ENCODE measurements at regions not wholly inside any gene's neighbourhood (a gene's known extent, or its start where the extent isn't known, plus 50 kb on each side); places are given as distances from the start of the nearest gene placed in this dataset.

DNA sequence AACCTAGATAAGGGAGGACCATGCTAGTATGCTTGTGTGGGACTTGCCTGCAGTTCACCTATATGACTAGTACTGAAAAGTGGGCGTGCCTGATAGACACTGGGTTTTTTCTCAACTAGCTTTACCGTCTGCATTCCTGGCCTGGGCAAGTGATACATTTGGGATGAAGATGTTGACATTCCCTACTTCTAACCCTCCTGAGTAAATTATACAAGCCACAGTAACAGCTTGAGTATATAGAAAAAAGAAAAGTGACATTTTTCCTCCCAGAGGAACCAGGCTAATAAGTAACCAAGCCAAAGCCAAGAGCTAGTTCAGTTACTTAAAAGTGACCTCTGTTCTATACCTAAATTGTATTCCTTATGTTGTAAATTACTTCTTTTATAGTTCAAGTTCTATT, 153.8 kb upstream of the CYLC2 start:
- TF ChIP-seq, protein P1, sequence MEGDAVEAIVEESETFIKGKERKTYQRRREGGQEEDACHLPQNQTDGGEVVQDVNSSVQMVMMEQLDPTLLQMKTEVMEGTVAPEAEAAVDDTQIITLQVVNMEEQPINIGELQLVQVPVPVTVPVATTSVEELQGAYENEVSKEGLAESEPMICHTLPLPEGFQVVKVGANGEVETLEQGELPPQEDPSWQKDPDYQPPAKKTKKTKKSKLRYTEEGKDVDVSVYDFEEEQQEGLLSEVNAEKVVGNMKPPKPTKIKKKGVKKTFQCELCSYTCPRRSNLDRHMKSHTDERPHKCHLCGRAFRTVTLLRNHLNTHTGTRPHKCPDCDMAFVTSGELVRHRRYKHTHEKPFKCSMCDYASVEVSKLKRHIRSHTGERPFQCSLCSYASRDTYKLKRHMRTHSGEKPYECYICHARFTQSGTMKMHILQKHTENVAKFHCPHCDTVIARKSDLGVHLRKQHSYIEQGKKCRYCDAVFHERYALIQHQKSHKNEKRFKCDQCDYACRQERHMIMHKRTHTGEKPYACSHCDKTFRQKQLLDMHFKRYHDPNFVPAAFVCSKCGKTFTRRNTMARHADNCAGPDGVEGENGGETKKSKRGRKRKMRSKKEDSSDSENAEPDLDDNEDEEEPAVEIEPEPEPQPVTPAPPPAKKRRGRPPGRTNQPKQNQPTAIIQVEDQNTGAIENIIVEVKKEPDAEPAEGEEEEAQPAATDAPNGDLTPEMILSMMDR (IDR thresholded peaks at IDR 0.05; ENCODE audit: insufficient read depth, low read length, poor library complexity, severe bottlenecking) = no peak
- Histone ChIP-seq H3K36me3 (ENCODE audit: control insufficient read depth, insufficient read depth, low read length) (no peaks in the 10 kb centered on the region), H3K27me3 (replicated peaks; ENCODE audit: control insufficient read depth, insufficient read depth, low read length) (no peaks in the 10 kb centered on the region), H3K4me3 (replicated peaks; ENCODE audit: low read depth, low read length) (no peak overlapping the region)
- no peak for DNase-seq (ENCODE audit: extremely low read depth, insufficient read length)

DNA sequence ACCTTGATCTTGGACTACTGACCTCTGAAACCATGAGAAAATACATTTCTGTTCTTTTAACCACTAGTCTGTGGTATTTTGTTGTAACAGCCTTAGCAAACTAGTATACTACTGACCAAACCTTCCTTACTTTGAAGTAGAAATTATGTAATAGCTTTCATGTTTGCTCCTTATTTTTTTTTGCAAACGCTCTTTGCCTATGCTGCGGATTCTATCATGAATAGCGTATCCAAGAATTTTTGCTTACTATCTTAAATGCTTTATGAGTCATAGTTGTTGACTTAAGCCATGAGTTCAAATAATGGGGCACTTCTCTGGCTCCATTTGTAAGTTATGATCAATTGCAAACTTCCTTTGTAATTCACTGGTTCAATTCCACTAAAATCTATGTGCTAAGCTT, 154.8 kb upstream of the CYLC2 start:
- Histone ChIP-seq H3K4me3 (replicated peaks; ENCODE audit: low read depth, low read length) (no peak overlapping the region), H3K27me3 (replicated peaks; ENCODE audit: control insufficient read depth, insufficient read depth, low read length) (no peaks in the 10 kb centered on the region)

DNA sequence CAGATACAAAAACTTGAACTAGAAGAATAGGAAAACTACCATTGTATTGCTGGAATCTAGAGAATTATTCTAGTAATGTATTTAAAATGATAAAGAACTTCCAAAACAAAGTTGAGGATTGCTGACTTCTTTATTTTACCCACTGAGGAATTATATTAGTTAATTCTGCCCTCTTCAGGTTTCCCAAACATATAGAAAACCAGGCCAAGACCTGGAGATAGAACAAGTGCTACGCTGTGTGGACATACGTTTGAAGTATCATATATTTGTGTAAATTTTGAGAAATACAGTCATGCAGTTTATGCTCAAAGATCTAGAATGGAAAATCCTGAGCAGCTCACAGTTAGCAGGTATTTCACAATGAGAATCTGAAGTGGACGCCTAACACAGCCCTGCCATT, 162.3 kb upstream of the CYLC2 start:
- no peak for DNase-seq (ENCODE audit: extremely low read depth, insufficient read length)
- TF ChIP-seq, protein P1 (IDR thresholded peaks at IDR 0.05; ENCODE audit: insufficient read depth, low read length, poor library complexity, severe bottlenecking) = no peak
- H3K4me3 ChIP-seq (replicated peaks; ENCODE audit: low read depth, low read length) = no peak overlapping the region
- H3K36me3 ChIP-seq (ENCODE audit: control insufficient read depth, insufficient read depth, low read length) = no peaks in the 10 kb centered on the region
- no peaks in the 10 kb centered on the region for H3K27me3 ChIP-seq (replicated peaks; ENCODE audit: control insufficient read depth, insufficient read depth, low read length)

More for the DNA sequence above, 154.8 kb upstream of the CYLC2 start:
- TF ChIP-seq, protein P1 (IDR thresholded peaks at IDR 0.05; ENCODE audit: insufficient read depth, low read length, poor library complexity, severe bottlenecking) = no peak
- DNase-seq (ENCODE audit: extremely low read depth, insufficient read length) = no peak
- H3K36me3 ChIP-seq (ENCODE audit: control insufficient read depth, insufficient read depth, low read length) = no peaks in the 10 kb centered on the region

DNA sequence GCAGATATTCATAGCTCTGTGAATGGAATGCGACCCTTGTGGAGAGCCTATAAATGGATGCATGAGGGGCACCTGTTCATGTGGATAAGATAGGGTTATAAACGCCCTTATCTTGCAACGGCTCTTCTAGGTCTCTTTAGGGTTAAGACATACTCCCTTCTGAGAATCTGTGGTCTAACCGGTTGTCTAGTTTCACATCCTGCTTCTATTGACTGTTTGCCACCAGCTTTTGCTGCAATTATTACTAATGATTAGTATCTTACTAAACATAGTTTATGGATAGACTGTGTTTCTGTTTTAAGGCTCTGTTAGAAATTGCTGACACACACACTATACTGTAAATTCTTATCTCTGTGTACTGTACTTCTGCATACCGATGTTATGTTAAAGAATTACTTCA, 198.9 kb upstream of the CYLC2 start:
- Histone ChIP-seq H3K4me3 (replicated peaks; ENCODE audit: low read depth, low read length) (no peak overlapping the region), H3K36me3 (ENCODE audit: control insufficient read depth, insufficient read depth, low read length) (no peaks in the 10 kb centered on the region), H3K27me3 (replicated peaks; ENCODE audit: control insufficient read depth, insufficient read depth, low read length) (no peaks in the 10 kb centered on the region)
- DNase-seq (ENCODE audit: extremely low read depth, insufficient read length) = no peak
- TF ChIP-seq, protein P1 (IDR thresholded peaks at IDR 0.05; ENCODE audit: insufficient read depth, low read length, poor library complexity, severe bottlenecking) = no peak

DNA sequence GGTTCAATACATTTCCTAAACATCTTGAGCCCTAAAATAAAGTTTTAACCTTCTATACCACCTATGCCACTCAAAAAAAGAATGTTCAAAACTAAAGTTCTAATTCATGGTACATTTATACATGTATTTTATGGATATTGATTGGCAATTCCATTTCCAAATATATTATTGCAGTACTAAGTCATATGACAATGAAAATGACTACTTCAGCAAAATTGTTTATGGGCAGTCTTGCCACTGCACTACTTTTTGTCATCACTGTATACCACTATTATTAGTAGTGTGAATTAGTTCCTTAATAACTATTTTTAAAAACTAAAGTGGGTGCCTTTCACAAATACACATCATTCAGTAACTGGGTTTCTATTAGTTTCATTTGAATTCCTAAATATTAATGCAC, 199.6 kb upstream of the CYLC2 start:
- Histone ChIP-seq H3K36me3 (ENCODE audit: control insufficient read depth, insufficient read depth, low read length) (no peaks in the 10 kb centered on the region), H3K27me3 (replicated peaks; ENCODE audit: control insufficient read depth, insufficient read depth, low read length) (no peaks in the 10 kb centered on the region), H3K4me3 (replicated peaks; ENCODE audit: low read depth, low read length) (no peak overlapping the region)
- TF ChIP-seq, protein P1 (IDR thresholded peaks at IDR 0.05; ENCODE audit: insufficient read depth, low read length, poor library complexity, severe bottlenecking) = no peak
- no peak for DNase-seq (ENCODE audit: extremely low read depth, insufficient read length)

DNA sequence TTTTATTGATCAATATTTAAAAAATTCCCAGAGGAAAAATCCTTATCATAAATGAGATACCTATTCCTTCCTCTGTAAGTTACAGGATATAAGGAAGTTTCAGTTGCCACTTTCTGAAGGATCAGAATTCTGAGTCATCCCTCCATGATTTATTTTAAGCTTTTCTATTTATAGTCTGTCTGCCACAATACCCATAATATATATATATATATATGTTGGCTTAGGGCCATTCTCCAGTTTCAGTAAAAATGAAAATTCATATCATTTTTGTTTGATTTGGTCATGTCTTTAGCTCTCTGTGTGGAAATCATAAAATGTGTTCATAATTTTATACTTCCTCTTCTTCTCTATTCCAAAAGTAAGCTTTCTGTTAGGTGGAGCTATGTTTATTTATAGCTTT, 215.8 kb upstream of the CYLC2 start:
- H3K36me3 ChIP-seq (ENCODE audit: control insufficient read depth, insufficient read depth, low read length) = no peaks in the 10 kb centered on the region
- no peak overlapping the region for H3K4me3 ChIP-seq (replicated peaks; ENCODE audit: low read depth, low read length)
- no peak for DNase-seq (ENCODE audit: extremely low read depth, insufficient read length)
- H3K27me3 ChIP-seq (replicated peaks; ENCODE audit: control insufficient read depth, insufficient read depth, low read length) = no peaks in the 10 kb centered on the region
- TF ChIP-seq, protein P1 (IDR thresholded peaks at IDR 0.05; ENCODE audit: insufficient read depth, low read length, poor library complexity, severe bottlenecking) = no peak

Data from GM06990 (cell line).